Vagina (tissue), 2 donors: ENCODE measurements at regions not wholly inside any gene's neighbourhood (a gene's known extent, or its start where the extent isn't known, plus 50 kb on each side); places are given as distances from the start of the nearest gene placed in this dataset.

Experiments
- CTCF ChIP-seq, 3 experiments: fragments of 450-650 bp in 2 of 3; fragments of 200-600 bp in 1 of 3; sonication (generic) in 1 of 3; IDR thresholded peaks; one replicate each; pipeline ENCODE4 v1.5.1; 2017 to 2019; ENCODE audit warnings: antibody characterized with exemption in 3 of 3, mild to moderate bottlenecking in 2 of 3, moderate library complexity in 2 of 3
- POLR2A ChIP-seq, 2 donors: fragments of 450-650 bp; IDR thresholded peaks; one replicate each; pipeline ENCODE4 v1.6.1; 2017; ENCODE audit warnings: antibody characterized with exemption in 2 of 2, mild to moderate bottlenecking in 2 of 2, moderate library complexity in 2 of 2
- POLR2AphosphoS5 ChIP-seq, 2 donors: sonication (generic); formaldehyde crosslinking; IDR thresholded peaks; one replicate each; pipeline ENCODE4 v1.9.0; 2017; ENCODE audit warnings: antibody characterized with exemption in 2 of 2, mild to moderate bottlenecking in 2 of 2, low read depth in 1 of 2; ENCODE audit not compliant: insufficient read depth in 1 of 2

GRCh38 chr2:129658430-129658829 lies 321.0 kb upstream of the RAB6C start:
- TF ChIP-seq CTCF (IDR thresholded peaks at IDR 0.05) (no peak), POLR2A (IDR thresholded peaks at IDR 0.05) (no peak), POLR2AphosphoS5 (IDR thresholded peaks at IDR 0.05; ENCODE audit: insufficient read depth in 1 of 2, low read depth in 1 of 2) (no peak)
